ENCODE measurements at regions not wholly inside any gene's neighbourhood (a gene's known extent, or its start where the extent isn't known, plus 50 kb on each side); places are given as distances from the start of the nearest gene placed in this dataset.

GRCh38 chr21:25133939-25134338 lies 473.3 kb downstream of the MRPL39 start:
- intact Hi-C loops (cut with DNase I) = no loop called here
- no peaks in the 10 kb centered on the region for H3K36me3 ChIP-seq
- no peak overlapping the region for H3K4me3 ChIP-seq
- ATAC-seq (no peak), DNase-seq (no peak)
- H3K27me3 ChIP-seq = no peaks in the 10 kb centered on the region
- 52% methylated on average over 2 of the region's 2 CpGs for WGBS (ENCODE audit: insufficient coverage, low coverage, low lambda C conversion rate, missing lambda C conversion rate)
- H3K27ac ChIP-seq = no peak overlapping the region
- no peaks in the 10 kb centered on the region for H3K9me3 ChIP-seq
- TF ChIP-seq CTCF (IDR thresholded peaks at IDR 0.05) = no peak
- no peak for TF ChIP-seq POLR2A (IDR thresholded peaks at IDR 0.05)
- no peaks in the 10 kb centered on the region for H3K4me1 ChIP-seq

GRCh38 chr21:25127811-25128210 lies 479.5 kb downstream of the MRPL39 start:
- Histone ChIP-seq H3K4me1 (no peaks in the 10 kb centered on the region), H3K9me3 (no peaks in the 10 kb centered on the region), H3K4me3 (no peak overlapping the region), H3K27me3 (no peaks in the 10 kb centered on the region), H3K27ac (no peak overlapping the region), H3K36me3 (no peaks in the 10 kb centered on the region)
- intact Hi-C loops (cut with DNase I) = no loop called here
- WGBS (ENCODE audit: insufficient coverage, low coverage, low lambda C conversion rate, missing lambda C conversion rate) = 33% methylated on average over 1 of the region's 1 CpG
- DNase-seq = no peak
- ATAC-seq = no peak
- TF ChIP-seq POLR2A (IDR thresholded peaks at IDR 0.05) (no peak), CTCF (IDR thresholded peaks at IDR 0.05) (no peak)

GRCh38 chr21:25127007-25127406 lies 480.3 kb downstream of the MRPL39 start:
- Histone ChIP-seq H3K27me3 (no peaks in the 10 kb centered on the region), H3K27ac (no peak overlapping the region), H3K4me1 (no peaks in the 10 kb centered on the region), H3K36me3 (no peaks in the 10 kb centered on the region), H3K4me3 (no peak overlapping the region), H3K9me3 (no peaks in the 10 kb centered on the region)
- 32% methylated on average over 1 of the region's 1 CpG for WGBS (ENCODE audit: insufficient coverage, low coverage, low lambda C conversion rate, missing lambda C conversion rate)
- intact Hi-C loops (cut with DNase I) = no loop called here
- TF ChIP-seq POLR2A (IDR thresholded peaks at IDR 0.05) = no peak
- TF ChIP-seq CTCF (IDR thresholded peaks at IDR 0.05) = no peak
- DNase-seq (no peak), ATAC-seq (no peak)

GRCh38 chr21:25126564-25126963 lies 480.7 kb downstream of the MRPL39 start:
- H3K9me3 ChIP-seq = no peaks in the 10 kb centered on the region
- no peaks in the 10 kb centered on the region for H3K4me1 ChIP-seq
- no peaks in the 10 kb centered on the region for H3K27me3 ChIP-seq
- H3K36me3 ChIP-seq = no peaks in the 10 kb centered on the region
- WGBS (ENCODE audit: insufficient coverage, low coverage, low lambda C conversion rate, missing lambda C conversion rate) = 33% methylated on average over 3 of the region's 3 CpGs
- intact Hi-C loops (cut with DNase I) = no loop called here
- ATAC-seq (no peak), DNase-seq (no peak)
- no peak overlapping the region for H3K4me3 ChIP-seq
- no peak overlapping the region for H3K27ac ChIP-seq
- TF ChIP-seq POLR2A (IDR thresholded peaks at IDR 0.05) (no peak), CTCF (IDR thresholded peaks at IDR 0.05) (no peak)

GRCh38 chr21:25118648-25119047 lies 488.6 kb downstream of the MRPL39 start:
- no peak for TF ChIP-seq CTCF (IDR thresholded peaks at IDR 0.05)
- TF ChIP-seq POLR2A (IDR thresholded peaks at IDR 0.05) = no peak
- ATAC-seq (no peak), DNase-seq (no peak)
- no peak overlapping the region for H3K27ac ChIP-seq
- H3K4me3 ChIP-seq = no peak overlapping the region
- no peaks in the 10 kb centered on the region for H3K4me1 ChIP-seq
- no peaks in the 10 kb centered on the region for H3K27me3 ChIP-seq
- no peaks in the 10 kb centered on the region for H3K9me3 ChIP-seq
- intact Hi-C loops (cut with DNase I) = no loop called here
- WGBS (ENCODE audit: insufficient coverage, low coverage, low lambda C conversion rate, missing lambda C conversion rate) = 89% methylated on average over 8 of the region's 13 CpGs
- H3K36me3 ChIP-seq = no peaks in the 10 kb centered on the region
